ENCODE measurements at regions not wholly inside any gene's neighbourhood (a gene's known extent, or its start where the extent isn't known, plus 50 kb on each side); places are given as distances from the start of the nearest gene placed in this dataset.

DNA sequence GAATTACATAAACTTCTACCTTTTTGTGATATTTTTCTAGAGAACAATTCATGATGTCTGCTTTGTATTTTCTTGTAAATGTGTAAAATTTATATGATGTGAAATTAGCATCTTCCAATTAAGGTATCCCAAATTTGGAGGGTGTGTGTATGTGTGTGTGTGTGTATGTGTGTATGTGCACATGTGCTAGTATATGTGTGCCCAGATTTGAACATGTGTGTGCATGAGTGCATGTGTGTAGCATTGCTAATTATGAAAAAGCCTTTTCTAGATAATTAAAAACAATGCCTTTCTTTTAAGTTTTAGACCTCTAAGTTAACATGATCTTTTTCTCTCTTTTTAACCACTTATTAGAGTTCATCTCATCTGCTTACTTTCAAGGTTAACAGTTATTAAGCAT, 208.0 kb upstream of the SPOPL start:
- TF ChIP-seq, protein P1, sequence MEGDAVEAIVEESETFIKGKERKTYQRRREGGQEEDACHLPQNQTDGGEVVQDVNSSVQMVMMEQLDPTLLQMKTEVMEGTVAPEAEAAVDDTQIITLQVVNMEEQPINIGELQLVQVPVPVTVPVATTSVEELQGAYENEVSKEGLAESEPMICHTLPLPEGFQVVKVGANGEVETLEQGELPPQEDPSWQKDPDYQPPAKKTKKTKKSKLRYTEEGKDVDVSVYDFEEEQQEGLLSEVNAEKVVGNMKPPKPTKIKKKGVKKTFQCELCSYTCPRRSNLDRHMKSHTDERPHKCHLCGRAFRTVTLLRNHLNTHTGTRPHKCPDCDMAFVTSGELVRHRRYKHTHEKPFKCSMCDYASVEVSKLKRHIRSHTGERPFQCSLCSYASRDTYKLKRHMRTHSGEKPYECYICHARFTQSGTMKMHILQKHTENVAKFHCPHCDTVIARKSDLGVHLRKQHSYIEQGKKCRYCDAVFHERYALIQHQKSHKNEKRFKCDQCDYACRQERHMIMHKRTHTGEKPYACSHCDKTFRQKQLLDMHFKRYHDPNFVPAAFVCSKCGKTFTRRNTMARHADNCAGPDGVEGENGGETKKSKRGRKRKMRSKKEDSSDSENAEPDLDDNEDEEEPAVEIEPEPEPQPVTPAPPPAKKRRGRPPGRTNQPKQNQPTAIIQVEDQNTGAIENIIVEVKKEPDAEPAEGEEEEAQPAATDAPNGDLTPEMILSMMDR (IDR thresholded peaks at IDR 0.05; ENCODE audit: low read length), result no peak
- TF ChIP-seq EZH2 (IDR thresholded peaks at IDR 0.05; ENCODE audit: borderline replicate concordance, low read length), result no peak
